Adrenal gland (tissue), 5 donors: ENCODE measurements at regions not wholly inside any gene's neighbourhood (a gene's known extent, or its start where the extent isn't known, plus 50 kb on each side); places are given as distances from the start of the nearest gene placed in this dataset.

Source experiments
- POLR2A ChIP-seq, 2 donors: fragments of 450-650 bp; IDR thresholded peaks; one replicate each; pipeline ENCODE4 v1.6.1; 2017; ENCODE audit warnings: antibody characterized with exemption in 2 of 2, mild to moderate bottlenecking in 2 of 2, moderate library complexity in 1 of 2
- TF ChIP-seq, protein P1 (sequence below), 6 experiments: fragments of 450-650 bp in 4 of 6; fragments of 200-600 bp in 2 of 6; sonication (generic) in 1 of 6; IDR thresholded peaks; 1 replicate in 5 of 6; 2 replicates in 1 of 6; pipeline versions ENCODE4 v1.5.1 to v1.8.0; 2016 to 2021; ENCODE audit warnings: antibody characterized with exemption in 6 of 6, mild to moderate bottlenecking in 2 of 6, moderate library complexity in 1 of 6
- donor health status: DM: no; HTN: no; CAD: no.

DNA sequence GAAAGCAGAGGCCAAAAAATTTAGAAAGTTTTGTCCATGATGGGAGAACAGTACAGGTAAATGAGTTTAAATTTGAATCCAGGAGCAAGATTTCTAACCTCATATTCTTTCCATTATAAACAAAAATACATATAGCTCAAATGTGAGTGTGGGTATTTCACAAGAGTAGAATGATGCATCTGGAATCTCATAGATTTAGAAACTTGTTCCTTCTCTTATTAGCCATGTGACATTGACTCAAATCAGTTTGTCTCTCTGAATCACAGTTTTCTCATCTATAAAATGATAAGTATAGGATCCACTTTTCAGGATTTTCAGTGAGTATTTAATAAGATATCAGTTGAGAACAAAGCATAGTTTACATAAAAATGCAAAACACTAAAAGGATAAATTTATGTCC, 436.3 kb upstream of the PAPPA start:
- TF ChIP-seq POLR2A (IDR thresholded peaks at IDR 0.05) = no peak
- TF ChIP-seq, protein P1, sequence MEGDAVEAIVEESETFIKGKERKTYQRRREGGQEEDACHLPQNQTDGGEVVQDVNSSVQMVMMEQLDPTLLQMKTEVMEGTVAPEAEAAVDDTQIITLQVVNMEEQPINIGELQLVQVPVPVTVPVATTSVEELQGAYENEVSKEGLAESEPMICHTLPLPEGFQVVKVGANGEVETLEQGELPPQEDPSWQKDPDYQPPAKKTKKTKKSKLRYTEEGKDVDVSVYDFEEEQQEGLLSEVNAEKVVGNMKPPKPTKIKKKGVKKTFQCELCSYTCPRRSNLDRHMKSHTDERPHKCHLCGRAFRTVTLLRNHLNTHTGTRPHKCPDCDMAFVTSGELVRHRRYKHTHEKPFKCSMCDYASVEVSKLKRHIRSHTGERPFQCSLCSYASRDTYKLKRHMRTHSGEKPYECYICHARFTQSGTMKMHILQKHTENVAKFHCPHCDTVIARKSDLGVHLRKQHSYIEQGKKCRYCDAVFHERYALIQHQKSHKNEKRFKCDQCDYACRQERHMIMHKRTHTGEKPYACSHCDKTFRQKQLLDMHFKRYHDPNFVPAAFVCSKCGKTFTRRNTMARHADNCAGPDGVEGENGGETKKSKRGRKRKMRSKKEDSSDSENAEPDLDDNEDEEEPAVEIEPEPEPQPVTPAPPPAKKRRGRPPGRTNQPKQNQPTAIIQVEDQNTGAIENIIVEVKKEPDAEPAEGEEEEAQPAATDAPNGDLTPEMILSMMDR (IDR thresholded peaks at IDR 0.05) = no peak
